H1 (cell line): ENCODE measurements at regions not wholly inside any gene's neighbourhood (a gene's known extent, or its start where the extent isn't known, plus 50 kb on each side); places are given as distances from the start of the nearest gene placed in this dataset.

ENCODE experiments used
- CTCF ChIA-PET: fragments of 300-600 bp; sonication (Branson Sonifier 250); formaldehyde crosslinking; loops from one replicate; lab custom pipeline; 2021; ENCODE audit not compliant: partially characterized antibody; lab: Charles Lee
- POLR2A ChIA-PET: fragments of 300-600 bp; sonication (Branson Sonifier 250); formaldehyde crosslinking; loops from one replicate; lab custom pipeline; 2021; ENCODE audit warnings: inconsistent platforms; ENCODE audit not compliant: partially characterized antibody; lab: Charles Lee
- DNase-seq, 2 experiments: peaks; one replicate each; pipeline versions ENCODE4 v3.0.0 to v3.0.0-alpha.2; 2010 to 2022; ENCODE audit warnings: low spot score in 2 of 2, low read depth in 1 of 2, mixed read lengths in 1 of 2
- FAIRE-seq: peaks from 2 replicates; lab custom pipeline; 2011; peaks lifted over from hg19 to GRCh38; lab: Jason Lieb, UNC
- H2AFZ ChIP-seq: 2 replicates; pipeline ENCODE4 v1.8.1; 2012; ENCODE audit warnings: low read length, inconsistent platforms
- H2AK5ac ChIP-seq: 2 replicates; pipeline ENCODE4 v1.6.1; 2013; ENCODE audit warnings: low read depth, low read length
- H2BK120ac ChIP-seq: replicated peaks from 2 replicates; pipeline ENCODE3; 2013; ENCODE audit warnings: low read depth, low read length, inconsistent platforms
- H2BK12ac ChIP-seq: 2 replicates; pipeline ENCODE4 v1.6.1; 2013; ENCODE audit warnings: low read depth, low read length
- H2BK15ac ChIP-seq: 2 replicates; pipeline ENCODE4 v1.6.1; 2013; ENCODE audit warnings: low read length
- H2BK20ac ChIP-seq: 2 replicates; pipeline ENCODE4 v1.6.1; 2013; ENCODE audit warnings: low read length
- H2BK5ac ChIP-seq: 2 replicates; pipeline ENCODE4 v1.6.1; 2013; ENCODE audit warnings: low read depth, low read length
- H3K14ac ChIP-seq: 2 replicates; pipeline ENCODE4 v1.6.1; 2013; ENCODE audit warnings: inconsistent platforms; ENCODE audit not compliant: insufficient read length
- H3K18ac ChIP-seq: 2 replicates; pipeline ENCODE4 v1.6.1; 2013; ENCODE audit warnings: low read length; ENCODE audit errors: extremely low read depth
- H3K23ac ChIP-seq: 2 replicates; pipeline ENCODE4 v1.6.1; 2013; ENCODE audit warnings: inconsistent platforms; ENCODE audit not compliant: insufficient read length
- H3K23me2 ChIP-seq: 2 replicates; pipeline ENCODE4 v1.6.1; 2013; ENCODE audit warnings: low read depth, low read length
- H3K27ac ChIP-seq: 2 replicates; pipeline ENCODE4 v1.6.1; 2011; ENCODE audit warnings: low read depth, low read length, inconsistent platforms
- H3K27me3 ChIP-seq, 4 experiments: replicated peaks in 1 of 4; 1 replicate in 1 of 4; 2 replicates in 3 of 4; pipeline versions ENCODE4 v1.6.1 to v1.8.1; 2011 to 2013; ENCODE audit warnings: low read length in 3 of 4, mild to moderate bottlenecking in 3 of 4, inconsistent platforms in 2 of 4, mixed read lengths in 2 of 4, moderate library complexity in 1 of 4; ENCODE audit not compliant: control insufficient read depth in 3 of 4, insufficient read depth in 3 of 4; ENCODE audit errors: extremely low read depth in 1 of 4
- H3K36me3 ChIP-seq, 4 experiments: 2 replicates each; pipeline versions ENCODE4 v1.6.1 to v1.8.1; 2011 to 2013; ENCODE audit warnings: mild to moderate bottlenecking in 4 of 4, low read length in 3 of 4, moderate library complexity in 2 of 4, control low read depth in 1 of 4, inconsistent platforms in 1 of 4; ENCODE audit not compliant: insufficient read depth in 4 of 4, control insufficient read depth in 2 of 4
- H3K4ac ChIP-seq: replicated peaks from 2 replicates; pipeline ENCODE3; 2013; ENCODE audit warnings: low read length, low read depth, mixed read lengths, inconsistent platforms; ENCODE audit not compliant: insufficient read length
- H3K4me1 ChIP-seq, 4 experiments: replicated peaks in 1 of 4; 1 replicate in 1 of 4; 2 replicates in 3 of 4; pipeline versions ENCODE4 v1.6.1 to v1.8.1; 2011 to 2013; ENCODE audit warnings: low read length in 3 of 4, inconsistent platforms in 2 of 4, mixed read lengths in 1 of 4; ENCODE audit not compliant: insufficient read depth in 4 of 4, control insufficient read depth in 3 of 4
- H3K4me2 ChIP-seq, 2 experiments: 2 replicates each; pipeline versions ENCODE4 v1.6.1 to v1.8.1; 2011 to 2013; ENCODE audit warnings: low read depth in 2 of 2, low read length in 2 of 2, control low read depth in 1 of 2, inconsistent platforms in 1 of 2, mild to moderate bottlenecking in 1 of 2; ENCODE audit not compliant: insufficient read depth in 1 of 2
- H3K4me3 ChIP-seq, 4 experiments: fragments of 200-600, 300-600 bp in 1 of 4; sonication (generic), shearing (Covaris generic), sonication (Bioruptor Twin) in 1 of 4; 2 replicates each; pipeline versions ENCODE4 v1.5.1 to v1.8.1; 2011 to 2016; ENCODE audit warnings: low read length in 4 of 4, low read depth in 3 of 4, control low read depth in 2 of 4, inconsistent platforms in 2 of 4, mild to moderate bottlenecking in 2 of 4, mixed read lengths in 1 of 4, moderate library complexity in 1 of 4; ENCODE audit not compliant: insufficient read depth in 2 of 4; ENCODE audit errors: extremely low read depth in 1 of 4
- H3K56ac ChIP-seq: replicated peaks from 2 replicates; pipeline ENCODE3; 2013; ENCODE audit warnings: low read depth, mild to moderate bottlenecking, mixed read lengths, low read length, inconsistent platforms; ENCODE audit not compliant: insufficient read length
- H3K79me1 ChIP-seq: 2 replicates; pipeline ENCODE4 v1.6.1; 2013; ENCODE audit warnings: low read depth, low read length, control low read depth
- H3K79me2 ChIP-seq, 2 experiments: 2 replicates each; pipeline versions ENCODE4 v1.6.1 to v1.8.1; 2012 to 2013; ENCODE audit warnings: low read length in 2 of 2, mild to moderate bottlenecking in 2 of 2, inconsistent platforms in 1 of 2; ENCODE audit not compliant: insufficient read depth in 2 of 2, control insufficient read depth in 1 of 2
- H3K9ac ChIP-seq, 4 experiments: replicated peaks in 1 of 4; 1 replicate in 1 of 4; 2 replicates in 3 of 4; pipeline versions ENCODE4 v1.6.1 to v1.8.1; 2011 to 2013; ENCODE audit warnings: low read depth in 3 of 4, low read length in 3 of 4, control low read depth in 2 of 4, mild to moderate bottlenecking in 2 of 4, moderate library complexity in 2 of 4, inconsistent platforms in 1 of 4; ENCODE audit errors: extremely low read depth in 1 of 4
- H3K9me3 ChIP-seq, 2 experiments: 2 replicates each; pipeline versions ENCODE4 v1.6.1 to v1.8.1; 2012 to 2013; ENCODE audit warnings: mild to moderate bottlenecking in 2 of 2, moderate library complexity in 2 of 2, control low read depth in 1 of 2, inconsistent platforms in 1 of 2, low read depth in 1 of 2, low read length in 1 of 2, mixed read lengths in 1 of 2; ENCODE audit not compliant: insufficient read depth in 2 of 2
- H4K20me1 ChIP-seq, 2 experiments: replicated peaks in 1 of 2; 2 replicates each; pipeline versions ENCODE3 to v1.8.1; 2011 to 2013; ENCODE audit warnings: inconsistent platforms in 2 of 2, low read length in 2 of 2, mild to moderate bottlenecking in 1 of 2; ENCODE audit not compliant: insufficient read depth in 2 of 2, control insufficient read depth in 1 of 2
- H4K5ac ChIP-seq: 2 replicates; pipeline ENCODE4 v1.6.1; 2013; ENCODE audit warnings: low read length, low read depth, mixed read lengths, inconsistent platforms; ENCODE audit not compliant: insufficient read length
- H4K8ac ChIP-seq: 2 replicates; pipeline ENCODE4 v1.8.0; 2013; ENCODE audit warnings: mild to moderate bottlenecking, moderate library complexity, low read length, inconsistent platforms; ENCODE audit not compliant: insufficient read depth; ENCODE audit errors: extremely low read depth
- H4K91ac ChIP-seq: replicated peaks from 2 replicates; pipeline ENCODE3; 2013; ENCODE audit warnings: low read length, mixed read lengths, inconsistent platforms; ENCODE audit not compliant: insufficient read length
- ATF3 ChIP-seq: IDR thresholded peaks from 2 replicates; pipeline ENCODE4 v1.6.1; 2011; ENCODE audit warnings: low read depth, mild to moderate bottlenecking, low read length; ENCODE audit not compliant: insufficient read depth
- BACH1 ChIP-seq: IDR thresholded peaks from 2 replicates; pipeline ENCODE4 v1.6.1; 2012; ENCODE audit warnings: low read length, improper control_type of control experiment
- CHD2 ChIP-seq: IDR thresholded peaks from 2 replicates; pipeline ENCODE4 v1.6.1; 2012; ENCODE audit warnings: low read length, improper control_type of control experiment
- CREB1 ChIP-seq: IDR thresholded peaks from 2 replicates; pipeline ENCODE4 v1.6.1; 2012; ENCODE audit warnings: inconsistent platforms
- E2F6 ChIP-seq: IDR thresholded peaks from 2 replicates; pipeline ENCODE4 v1.6.1; 2012; ENCODE audit warnings: inconsistent platforms
- EGR1 ChIP-seq: IDR thresholded peaks from 2 replicates; pipeline ENCODE4 v1.6.1; 2011; ENCODE audit warnings: low read depth, low read length, borderline replicate concordance
- GTF2F1 ChIP-seq: IDR thresholded peaks from 2 replicates; pipeline ENCODE4 v1.6.1; 2012; ENCODE audit warnings: low read depth, low read length, improper control_type of control experiment, borderline replicate concordance
- KDM5A ChIP-seq: fragments of 200-600 bp; IDR thresholded peaks from 2 replicates; pipeline ENCODE4 v1.7.1; 2012; ENCODE audit warnings: mild to moderate bottlenecking, low read length, inconsistent platforms, mixed read lengths
- POLR2AphosphoS5 ChIP-seq: IDR thresholded peaks from 2 replicates; pipeline ENCODE4 v1.6.1; 2011; ENCODE audit warnings: low read depth, low read length
- RFX5 ChIP-seq: IDR thresholded peaks from 2 replicates; pipeline ENCODE4 v1.6.1; 2011; ENCODE audit warnings: low read depth, low read length, improper control_type of control experiment, borderline replicate concordance
- SUZ12 ChIP-seq: fragments of 200-600 bp; sonication (generic); IDR thresholded peaks from 2 replicates; pipeline ENCODE4 v1.6.1; 2012; ENCODE audit warnings: mild to moderate bottlenecking, inconsistent platforms, low read length, moderate library complexity, mixed read lengths
- TAF1 ChIP-seq: IDR thresholded peaks from 2 replicates; pipeline ENCODE4 v1.6.1; 2011; ENCODE audit warnings: mild to moderate bottlenecking, low read depth, low read length
- TCF12 ChIP-seq: IDR thresholded peaks from 2 replicates; pipeline ENCODE4 v1.6.1; 2011; ENCODE audit warnings: low read depth, mild to moderate bottlenecking, low read length
- TEAD4 ChIP-seq: IDR thresholded peaks from 2 replicates; pipeline ENCODE4 v1.6.1; 2012; ENCODE audit warnings: low read depth, low read length, inconsistent platforms, mixed read lengths
- TF ChIP-seq, protein P1 (sequence below): IDR thresholded peaks from 2 replicates; pipeline ENCODE4 v1.6.1; 2012; ENCODE audit warnings: low read length, inconsistent platforms

- FAIRE-seq (no peak), DNase-seq (no peak)
- no peak overlapping the region for H3K27ac ChIP-seq
- ChIA-PET CTCF (no interaction called here), POLR2A (no interaction called here)
- no peak overlapping the region for H3K18ac ChIP-seq
- H3K79me1 ChIP-seq, result no peaks in the 10 kb centered on the region
- no peak overlapping the region for H2BK20ac ChIP-seq
- H3K23ac ChIP-seq, result no peak overlapping the region
- no peak overlapping the region for H2AK5ac ChIP-seq
- no peak overlapping the region for H2AFZ ChIP-seq
- no peak overlapping the region for H3K56ac ChIP-seq
- H3K36me3 ChIP-seq, result no peaks in the 10 kb centered on the region
- H4K91ac ChIP-seq, result no peak overlapping the region
- H3K79me2 ChIP-seq, result no peaks in the 10 kb centered on the region
- H4K5ac ChIP-seq, result no peak overlapping the region
- H3K14ac ChIP-seq, result no peak overlapping the region
- no peak overlapping the region for H2BK120ac ChIP-seq
- H2BK5ac ChIP-seq, result no peak overlapping the region
- no peaks in the 10 kb centered on the region for H4K20me1 ChIP-seq
- no peak overlapping the region for H3K9ac ChIP-seq
- H4K8ac ChIP-seq, result no peak overlapping the region
- H3K27me3 ChIP-seq, result no peaks in the 10 kb centered on the region
- H3K23me2 ChIP-seq, result no peaks in the 10 kb centered on the region
- no peaks in the 10 kb centered on the region for H3K4me1 ChIP-seq
- no peak overlapping the region for H3K4me3 ChIP-seq
- no peak overlapping the region for H3K4me2 ChIP-seq
- no peaks in the 10 kb centered on the region for H3K9me3 ChIP-seq
- no peak overlapping the region for H2BK15ac ChIP-seq
- H3K4ac ChIP-seq, result no peak overlapping the region
- H2BK12ac ChIP-seq, result no peak overlapping the region
- no peak for TF ChIP-seq TAF1
- TF ChIP-seq ATF3, result no peak
- no peak for TF ChIP-seq EGR1
- no peak for TF ChIP-seq RFX5
- no peak for TF ChIP-seq CREB1
- no peak for TF ChIP-seq SUZ12
- TF ChIP-seq TCF12, result no peak
- TF ChIP-seq GTF2F1, result no peak
- TF ChIP-seq KDM5A, result no peak
- no peak for TF ChIP-seq POLR2AphosphoS5
- no peak for TF ChIP-seq CHD2
- no peak for TF ChIP-seq BACH1
- TF ChIP-seq, protein P1, sequence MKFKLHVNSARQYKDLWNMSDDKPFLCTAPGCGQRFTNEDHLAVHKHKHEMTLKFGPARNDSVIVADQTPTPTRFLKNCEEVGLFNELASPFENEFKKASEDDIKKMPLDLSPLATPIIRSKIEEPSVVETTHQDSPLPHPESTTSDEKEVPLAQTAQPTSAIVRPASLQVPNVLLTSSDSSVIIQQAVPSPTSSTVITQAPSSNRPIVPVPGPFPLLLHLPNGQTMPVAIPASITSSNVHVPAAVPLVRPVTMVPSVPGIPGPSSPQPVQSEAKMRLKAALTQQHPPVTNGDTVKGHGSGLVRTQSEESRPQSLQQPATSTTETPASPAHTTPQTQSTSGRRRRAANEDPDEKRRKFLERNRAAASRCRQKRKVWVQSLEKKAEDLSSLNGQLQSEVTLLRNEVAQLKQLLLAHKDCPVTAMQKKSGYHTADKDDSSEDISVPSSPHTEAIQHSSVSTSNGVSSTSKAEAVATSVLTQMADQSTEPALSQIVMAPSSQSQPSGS, result no peak
- no peak for TF ChIP-seq TEAD4
- TF ChIP-seq E2F6, result no peak
These were observed 259.4 kb upstream of the HSF2 start for GRCh38 chr6:122140031-122140430.
